ENCODE measurements at regions not wholly inside any gene's neighbourhood (a gene's known extent, or its start where the extent isn't known, plus 50 kb on each side); places are given as distances from the start of the nearest gene placed in this dataset.

GRCh38 chr7:42350801-42351200, 113.8 kb upstream of the GLI3 start:
- FAIRE-seq = no peak

DNA sequence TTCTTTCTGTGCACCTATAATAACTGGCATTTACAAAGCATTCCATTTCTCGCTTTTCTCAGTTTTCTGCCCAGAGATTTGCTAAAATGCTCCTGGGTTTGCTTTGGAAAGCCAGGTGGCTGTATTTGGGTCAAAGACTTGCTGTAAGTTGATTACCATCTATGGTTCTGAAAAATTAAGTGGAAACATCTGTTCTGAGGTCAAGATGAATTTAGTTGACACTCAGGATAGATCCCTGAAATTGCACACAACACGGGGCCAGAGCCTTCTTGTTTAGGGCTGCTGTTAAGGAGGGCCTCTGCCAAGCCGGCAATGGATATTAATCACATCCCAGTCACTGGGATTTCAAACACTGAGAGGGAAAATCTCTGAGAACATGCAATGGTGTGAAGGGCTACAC, 111.6 kb upstream of the GLI3 start:
- FAIRE-seq = peak; percentile 83

- FAIRE-seq = no peak
Observed at GRCh38 chr7:42348071-42348470, 111.1 kb upstream of the GLI3 start.

GRCh38 chr7:42347616-42348015, 110.6 kb upstream of the GLI3 start:
- FAIRE-seq = no peak

- no peak for FAIRE-seq
Observed at GRCh38 chr7:42345478-42346299, 108.7 kb upstream of the GLI3 start.

GRCh38 chr7:42344198-42344755, 107.3 kb upstream of the GLI3 start:
- no peak for FAIRE-seq

GRCh38 chr7:42342381-42342780, 105.4 kb upstream of the GLI3 start:
- no peak for FAIRE-seq

DNA sequence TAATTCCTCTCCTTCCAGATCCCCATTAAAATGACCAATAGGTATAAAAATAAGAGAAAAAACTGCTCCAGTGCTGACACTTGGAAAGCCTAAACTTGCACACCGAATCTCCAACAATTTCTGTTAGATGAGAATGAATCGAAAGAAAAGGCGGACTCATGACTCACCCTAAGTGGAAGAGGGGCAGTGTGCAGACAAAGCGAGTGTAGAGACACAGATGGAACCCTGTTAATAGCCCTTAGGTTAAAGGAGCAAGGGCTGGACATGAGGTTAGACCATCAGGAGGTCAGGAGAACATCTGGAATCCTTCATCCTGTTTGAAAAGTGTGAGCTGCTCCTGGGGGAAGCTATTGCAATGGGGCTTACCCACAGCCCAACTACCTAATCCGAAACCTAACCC, 103.4 kb upstream of the GLI3 start:
- FAIRE-seq = no peak

GRCh38 chr7:42338916-42339540, 102.0 kb upstream of the GLI3 start:
- FAIRE-seq = no peak

- peak; percentile 86 for FAIRE-seq
Observed at GRCh38 chr7:42338231-42338915, 101.4 kb upstream of the GLI3 start.

DNA sequence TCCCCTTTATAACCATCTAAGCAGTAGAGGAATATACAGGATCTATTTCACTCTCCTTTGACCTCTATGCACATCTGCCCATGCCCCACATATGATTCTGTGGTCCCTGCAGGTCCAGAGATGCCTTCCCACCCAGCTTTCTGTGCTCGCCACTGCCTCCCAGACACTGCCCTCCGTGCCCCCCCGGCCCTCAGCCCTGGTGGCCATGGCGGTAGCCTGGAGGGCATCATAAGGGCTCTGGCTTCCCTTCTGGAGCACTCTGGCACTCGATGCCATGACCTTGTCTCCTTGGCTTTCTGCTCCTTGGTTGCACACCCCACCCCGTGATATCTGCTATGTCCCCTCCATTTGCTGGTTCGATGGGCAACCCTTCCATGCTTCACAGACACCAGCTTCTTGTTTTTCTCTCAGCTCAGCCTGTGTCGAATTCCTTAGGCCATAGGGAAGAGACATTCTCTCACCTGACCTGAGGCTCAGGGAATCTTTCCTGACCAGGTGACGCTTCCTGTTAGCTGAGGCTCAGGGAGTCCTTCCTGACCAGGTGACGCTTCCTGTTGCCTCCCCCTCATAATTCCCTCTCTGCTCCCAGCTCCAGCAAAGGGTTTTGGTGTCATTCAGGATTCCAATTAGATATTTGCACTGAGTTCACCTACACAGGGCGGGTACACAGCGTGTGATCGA, 100.4 kb upstream of the GLI3 start:
- no peak for FAIRE-seq

- FAIRE-seq = no peak
Observed at GRCh38 chr7:42332605-42333222, 95.7 kb upstream of the GLI3 start.

DNA sequence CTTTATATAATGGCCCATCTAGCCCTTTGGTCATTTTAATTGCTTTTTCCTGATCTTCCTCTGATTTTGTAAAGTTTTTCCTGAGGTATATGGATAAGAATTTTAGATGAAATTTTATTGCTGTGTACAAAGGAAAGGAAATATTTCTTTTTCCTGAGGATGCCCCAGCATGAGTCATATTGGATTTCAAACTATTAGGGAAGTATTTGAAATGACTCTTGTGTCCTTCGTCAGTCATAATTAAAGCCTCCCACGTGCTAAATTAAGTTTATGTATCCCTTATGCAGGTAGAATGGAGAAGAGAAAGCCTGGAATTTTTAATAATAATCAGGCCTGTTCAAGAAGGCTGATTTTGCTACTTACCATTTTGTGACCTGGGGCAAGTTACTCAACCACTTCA, 82.6 kb upstream of the GLI3 start:
- no peak for FAIRE-seq

- peak; percentile 91 for FAIRE-seq
Observed at GRCh38 chr7:42315631-42316030, 78.6 kb upstream of the GLI3 start.

- no peak for FAIRE-seq
Observed at GRCh38 chr7:42315103-42315502, 78.1 kb upstream of the GLI3 start.

DNA sequence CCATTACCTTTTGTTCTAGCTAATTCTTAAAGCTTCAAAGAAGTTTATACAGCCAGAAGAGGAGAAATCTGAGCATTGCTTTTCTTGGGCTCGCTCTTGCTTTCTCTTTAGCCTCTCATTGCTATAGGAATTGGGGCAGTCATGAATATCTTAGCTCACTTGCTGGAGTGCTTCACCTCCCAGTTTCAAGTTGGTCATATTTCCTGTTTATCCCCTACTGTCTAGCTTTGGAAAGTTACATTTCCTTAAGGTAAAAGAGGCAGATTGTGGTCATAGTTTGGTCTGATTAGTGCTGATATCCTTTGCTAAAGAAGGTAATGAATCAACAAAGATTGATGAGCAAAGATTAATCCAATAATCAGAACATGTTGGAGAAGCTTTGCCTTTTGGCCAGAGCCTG, 77.7 kb upstream of the GLI3 start:
- no peak for FAIRE-seq

DNA sequence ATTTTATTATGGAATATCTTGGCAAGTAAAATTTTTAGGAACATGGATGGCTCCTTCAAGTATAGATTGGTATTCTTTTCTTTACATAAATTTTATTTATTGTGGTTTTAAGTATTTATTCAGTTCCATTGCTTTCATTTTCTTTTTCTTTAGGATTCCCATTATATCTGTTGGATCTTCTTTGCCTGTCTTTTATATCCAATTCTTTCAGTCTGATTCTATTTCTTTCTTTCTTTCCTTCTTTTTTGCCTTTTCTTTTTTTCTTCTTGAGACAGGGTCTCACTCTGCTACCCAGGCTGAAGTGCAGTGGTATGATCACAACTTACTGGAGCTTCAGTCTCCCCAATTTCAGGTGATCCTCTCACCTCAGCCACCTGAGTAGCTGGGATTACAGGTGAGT, 74.2 kb upstream of the GLI3 start:
- FAIRE-seq = no peak

DNA sequence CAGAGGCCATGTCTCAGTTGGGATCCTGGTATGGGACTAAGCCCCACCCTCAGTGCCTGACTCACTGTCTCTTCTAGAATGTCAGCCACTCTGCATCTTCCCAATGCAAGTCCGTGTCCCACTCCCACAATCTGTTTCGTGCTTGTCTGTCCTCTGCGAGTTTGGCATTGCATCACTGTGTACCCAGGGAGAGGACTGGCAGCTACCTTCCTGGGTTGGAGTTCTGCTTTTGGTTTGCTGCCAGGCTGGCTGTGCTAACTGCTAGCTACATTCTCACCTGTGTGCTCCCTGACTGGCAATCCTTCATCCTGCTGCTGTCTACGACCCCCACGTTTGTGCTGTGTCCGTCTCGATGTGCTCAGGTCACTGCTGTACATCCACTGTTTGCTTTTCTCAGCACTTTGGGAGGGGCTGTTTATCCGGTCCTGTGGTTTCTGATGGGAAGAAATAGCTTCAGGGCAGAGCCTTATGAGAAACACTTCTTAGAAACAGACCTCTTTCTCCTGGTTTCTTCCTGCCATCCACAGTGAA, 56.0 kb upstream of the GLI3 start:
- FAIRE-seq = no peak

- FAIRE-seq = no peak
Observed at GRCh38 chr7:42289473-42289872, 52.5 kb upstream of the GLI3 start.

All from endometrium (tissue), 2 donors.